ENCODE measurements at regions not wholly inside any gene's neighbourhood (a gene's known extent, or its start where the extent isn't known, plus 50 kb on each side); places are given as distances from the start of the nearest gene placed in this dataset.
"Not testable (repeated sequence)": the region's sequence is repeated elsewhere in the genome, so short reads cannot be mapped to it uniquely, and the experiment has no call there.

DNA sequence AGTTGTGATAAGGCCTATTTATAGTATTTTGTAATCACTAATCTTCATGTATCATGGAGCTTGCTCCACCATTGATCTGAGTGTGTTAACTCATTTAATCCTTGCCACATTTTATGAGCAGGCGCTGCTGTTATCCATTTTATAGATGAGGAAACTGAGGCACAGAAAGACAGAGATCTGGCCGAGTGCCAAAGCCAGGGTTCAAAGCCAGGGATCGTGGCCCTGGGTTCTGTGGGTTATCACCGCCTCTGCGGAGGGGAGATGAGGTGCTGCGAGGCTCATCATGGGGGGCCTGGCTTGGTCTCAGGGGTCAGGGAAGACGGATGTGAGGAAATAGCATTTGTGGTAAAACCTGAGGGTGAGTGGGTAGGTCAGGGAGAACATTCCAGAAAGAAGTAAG lies 193.9 kb downstream of the KLRB1 start:
- not testable (repeated sequence) for TF ChIP-seq CTCF (IDR thresholded peaks at IDR 0.05; ENCODE audit: low read depth, low read length, missing input control); HNF4A (conservative IDR thresholded peaks at IDR 0.05); EGR1 (IDR thresholded peaks at IDR 0.05; ENCODE audit: low read depth in 2 of 2); HNF4G (IDR thresholded peaks at IDR 0.05); JUND (IDR thresholded peaks at IDR 0.05); SP1 (IDR thresholded peaks at IDR 0.05); GABPA (IDR thresholded peaks at IDR 0.05 in 1 of 2, conservative IDR thresholded peaks at IDR 0.05 in 1 of 2); RAD21 (IDR thresholded peaks at IDR 0.05); YY1 (IDR thresholded peaks at IDR 0.05)
- TF ChIP-seq, protein P1, sequence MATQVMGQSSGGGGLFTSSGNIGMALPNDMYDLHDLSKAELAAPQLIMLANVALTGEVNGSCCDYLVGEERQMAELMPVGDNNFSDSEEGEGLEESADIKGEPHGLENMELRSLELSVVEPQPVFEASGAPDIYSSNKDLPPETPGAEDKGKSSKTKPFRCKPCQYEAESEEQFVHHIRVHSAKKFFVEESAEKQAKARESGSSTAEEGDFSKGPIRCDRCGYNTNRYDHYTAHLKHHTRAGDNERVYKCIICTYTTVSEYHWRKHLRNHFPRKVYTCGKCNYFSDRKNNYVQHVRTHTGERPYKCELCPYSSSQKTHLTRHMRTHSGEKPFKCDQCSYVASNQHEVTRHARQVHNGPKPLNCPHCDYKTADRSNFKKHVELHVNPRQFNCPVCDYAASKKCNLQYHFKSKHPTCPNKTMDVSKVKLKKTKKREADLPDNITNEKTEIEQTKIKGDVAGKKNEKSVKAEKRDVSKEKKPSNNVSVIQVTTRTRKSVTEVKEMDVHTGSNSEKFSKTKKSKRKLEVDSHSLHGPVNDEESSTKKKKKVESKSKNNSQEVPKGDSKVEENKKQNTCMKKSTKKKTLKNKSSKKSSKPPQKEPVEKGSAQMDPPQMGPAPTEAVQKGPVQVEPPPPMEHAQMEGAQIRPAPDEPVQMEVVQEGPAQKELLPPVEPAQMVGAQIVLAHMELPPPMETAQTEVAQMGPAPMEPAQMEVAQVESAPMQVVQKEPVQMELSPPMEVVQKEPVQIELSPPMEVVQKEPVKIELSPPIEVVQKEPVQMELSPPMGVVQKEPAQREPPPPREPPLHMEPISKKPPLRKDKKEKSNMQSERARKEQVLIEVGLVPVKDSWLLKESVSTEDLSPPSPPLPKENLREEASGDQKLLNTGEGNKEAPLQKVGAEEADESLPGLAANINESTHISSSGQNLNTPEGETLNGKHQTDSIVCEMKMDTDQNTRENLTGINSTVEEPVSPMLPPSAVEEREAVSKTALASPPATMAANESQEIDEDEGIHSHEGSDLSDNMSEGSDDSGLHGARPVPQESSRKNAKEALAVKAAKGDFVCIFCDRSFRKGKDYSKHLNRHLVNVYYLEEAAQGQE (IDR thresholded peaks at IDR 0.05): not testable (repeated sequence)
- TF ChIP-seq, protein P2, sequence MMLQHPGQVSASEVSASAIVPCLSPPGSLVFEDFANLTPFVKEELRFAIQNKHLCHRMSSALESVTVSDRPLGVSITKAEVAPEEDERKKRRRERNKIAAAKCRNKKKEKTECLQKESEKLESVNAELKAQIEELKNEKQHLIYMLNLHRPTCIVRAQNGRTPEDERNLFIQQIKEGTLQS (IDR thresholded peaks at IDR 0.05): not testable (repeated sequence)
